ENCODE measurements at regions not wholly inside any gene's neighbourhood (a gene's known extent, or its start where the extent isn't known, plus 50 kb on each side); places are given as distances from the start of the nearest gene placed in this dataset.
"Not testable (repeated sequence)": the region's sequence is repeated elsewhere in the genome, so short reads cannot be mapped to it uniquely, and the experiment has no call there.

DNA sequence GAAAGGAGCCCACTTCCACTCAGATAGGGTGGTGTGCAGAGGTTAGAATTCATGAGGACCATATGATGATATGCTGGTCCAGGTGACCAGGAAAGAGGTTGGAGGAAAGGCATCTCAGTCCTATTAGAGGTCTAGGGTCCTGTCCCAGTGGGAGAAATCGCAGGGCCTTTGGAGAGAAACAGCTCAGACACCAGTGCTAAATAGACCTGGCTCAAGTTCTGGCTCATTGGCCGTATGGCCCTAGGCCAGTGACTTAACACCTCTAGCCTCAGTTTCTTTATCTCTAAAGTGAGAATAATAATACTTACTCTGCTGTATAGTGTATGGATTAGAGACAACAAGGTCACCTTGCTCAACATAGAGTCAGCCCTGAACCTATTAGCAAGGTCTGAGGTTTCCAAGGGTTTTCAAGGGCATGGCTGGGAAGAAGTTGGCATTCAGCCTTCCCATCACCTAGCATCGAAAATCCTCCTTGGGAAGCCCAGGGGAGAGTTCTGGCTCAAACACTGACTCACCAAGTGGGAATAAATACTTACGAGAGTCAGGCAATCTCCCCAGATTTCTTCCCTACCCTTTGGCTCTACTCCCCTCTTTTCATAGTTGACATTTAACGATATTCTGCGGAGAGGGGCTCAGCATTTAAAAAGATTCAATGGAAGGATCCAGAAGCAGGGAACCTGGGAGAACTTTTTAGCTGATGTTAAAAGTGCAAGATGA is 473.1 kb upstream of the PODXL start:
- no peak for DNase-seq

DNA sequence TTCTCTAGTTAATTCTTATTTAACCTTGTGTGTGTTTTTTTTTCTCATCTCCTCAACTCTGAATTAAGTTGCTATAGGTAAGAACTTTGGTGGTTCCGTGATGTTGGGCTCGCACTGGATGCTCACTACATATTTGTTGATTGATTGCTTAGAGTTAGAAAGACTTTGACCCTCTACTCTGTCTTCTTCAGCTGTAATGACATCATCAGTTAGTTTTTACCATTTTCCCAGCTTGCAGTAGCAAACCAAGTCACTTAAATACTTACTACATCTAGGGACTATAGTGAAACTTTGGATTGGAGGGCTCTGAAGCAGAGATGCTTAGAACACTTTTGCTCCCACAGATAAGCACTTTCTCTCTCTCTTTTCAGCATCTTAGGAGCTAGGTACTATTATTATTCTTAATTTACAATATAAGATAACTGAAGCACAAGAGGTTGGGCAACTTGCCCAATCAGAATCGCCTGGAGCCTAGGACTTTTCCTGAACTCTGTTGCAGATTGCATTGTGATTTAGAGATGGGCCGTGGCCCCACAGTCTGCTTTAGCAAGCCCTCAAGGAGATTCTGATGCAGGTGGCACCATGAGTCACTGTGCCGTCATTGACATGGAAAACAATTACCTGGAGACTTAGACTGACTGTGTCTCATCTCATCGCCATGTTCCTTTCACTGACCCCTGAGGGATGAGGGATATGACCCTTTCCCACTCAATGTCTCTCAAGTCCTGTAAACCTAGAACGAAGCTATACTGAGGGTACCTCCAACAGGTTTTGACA is 471.9 kb upstream of the PODXL start:
- DNase-seq, result no peak

DNA sequence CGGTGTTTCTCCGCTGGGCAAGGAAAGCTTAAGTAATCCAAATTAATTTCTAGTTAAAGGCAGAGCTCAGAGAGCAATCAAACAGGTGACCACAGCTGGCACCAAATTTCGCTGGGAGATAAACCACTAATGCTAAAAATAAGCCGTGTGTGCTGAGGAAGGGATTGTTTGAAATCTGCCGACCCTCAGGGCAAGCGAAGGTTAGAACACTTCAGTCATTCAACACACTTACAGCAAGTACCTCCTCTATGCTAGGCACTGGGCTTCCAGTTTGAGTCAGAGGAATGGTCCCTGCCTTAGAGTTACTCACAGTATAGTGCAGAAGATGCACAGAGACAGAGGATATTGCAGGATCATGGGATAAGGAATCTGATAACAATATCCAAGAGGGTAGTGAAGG is 467.9 kb upstream of the PODXL start:
- no peak for DNase-seq

DNA sequence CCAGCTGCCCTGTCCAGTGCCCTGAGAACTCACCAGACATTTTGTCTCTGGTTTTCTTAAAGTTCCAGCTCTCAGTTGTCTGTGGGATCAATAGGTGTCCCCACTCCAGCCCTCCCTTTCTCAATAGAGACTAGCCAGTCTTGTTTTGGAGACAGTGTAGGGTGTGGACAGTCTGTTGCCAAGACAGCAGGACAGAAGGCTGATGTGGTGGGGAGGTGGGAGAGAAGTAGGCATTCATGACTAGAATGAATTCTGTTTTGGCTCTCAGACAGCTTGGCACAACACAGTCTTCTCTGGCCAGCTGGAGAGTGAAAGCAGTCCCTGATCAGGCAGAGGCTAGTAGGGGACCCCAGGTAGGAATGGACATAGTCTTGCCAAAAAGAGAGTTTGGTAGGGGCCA is 467.0 kb upstream of the PODXL start:
- no peak for DNase-seq

DNA sequence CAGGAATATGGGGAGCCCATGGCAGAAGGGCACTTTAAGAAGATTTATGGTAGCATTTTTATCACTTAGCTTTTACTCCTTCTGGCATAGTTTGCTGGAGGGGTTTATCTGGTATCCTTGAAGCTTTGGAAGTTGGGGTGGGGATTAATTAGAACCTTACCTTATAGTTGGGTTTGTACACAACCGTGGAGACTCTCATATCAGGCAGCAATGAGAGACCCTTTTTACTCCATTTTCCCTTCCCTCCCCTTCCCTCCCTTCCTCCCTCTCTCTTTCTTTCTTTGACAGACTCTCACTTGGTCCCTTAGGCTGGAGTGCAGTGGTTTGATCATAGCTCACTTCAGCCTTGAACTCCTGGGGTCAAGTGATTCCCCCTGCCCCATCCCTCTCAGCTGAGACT is 465.8 kb upstream of the PODXL start:
- no peak for DNase-seq

DNA sequence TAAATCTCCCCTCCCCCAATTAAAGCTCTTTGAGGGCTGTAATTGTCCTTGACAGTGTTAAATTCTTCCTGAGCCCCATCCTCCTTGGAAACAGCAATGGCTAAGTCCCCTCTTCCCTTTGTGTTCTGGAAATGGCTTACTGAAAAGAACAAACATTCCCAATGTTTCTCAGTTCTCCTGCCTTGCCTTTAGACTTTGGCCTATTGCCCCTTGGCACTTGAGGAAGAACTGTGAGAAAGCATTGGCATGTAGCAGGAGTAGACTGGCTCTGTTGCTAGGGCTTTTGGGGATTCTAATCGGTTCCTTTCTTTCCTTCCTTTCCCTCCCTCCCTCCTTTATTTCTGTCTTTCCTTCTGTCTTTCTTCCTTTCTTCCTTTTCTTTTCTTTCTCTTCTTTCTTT is 463.3 kb upstream of the PODXL start:
- no peak for DNase-seq

DNA sequence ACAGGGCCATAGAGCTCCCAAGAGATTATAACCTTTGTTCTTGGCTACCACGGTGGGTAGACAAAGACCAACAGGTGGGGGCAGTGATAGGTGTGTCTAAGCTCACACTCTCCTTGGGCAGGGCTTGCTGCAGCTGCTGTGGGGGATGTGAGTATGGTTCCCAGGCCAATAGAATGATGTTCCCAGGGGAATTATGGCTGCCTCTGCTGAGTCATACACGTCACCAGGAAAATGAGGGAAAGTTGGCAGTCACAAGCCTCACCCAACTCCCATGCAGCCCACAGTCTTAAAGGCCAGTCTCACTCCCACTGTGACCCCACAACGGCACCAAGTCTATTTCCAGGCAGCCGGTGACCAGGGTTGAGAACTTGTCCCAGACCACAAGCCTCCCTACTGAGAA is 453.4 kb upstream of the PODXL start:
- DNase-seq, result no peak

DNA sequence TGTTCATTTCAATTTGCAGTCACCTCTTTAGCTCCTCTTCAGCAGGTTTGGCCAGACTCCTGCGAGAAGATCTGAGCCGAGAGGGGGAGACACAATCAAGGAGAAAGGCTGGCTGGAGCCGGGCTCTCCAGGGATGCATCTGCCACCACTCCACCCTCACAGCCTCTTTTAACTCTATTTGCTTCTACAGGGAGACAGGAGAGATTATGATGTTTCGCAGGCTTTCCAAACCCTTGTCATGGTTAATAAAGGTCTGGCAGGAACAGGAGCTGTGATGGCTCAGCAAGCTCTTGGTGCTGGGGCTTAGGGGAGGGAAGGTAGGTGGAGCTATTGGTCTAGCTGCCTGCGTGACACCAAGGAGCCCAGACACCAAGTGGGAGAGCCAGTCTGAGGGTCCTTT is 448.1 kb upstream of the PODXL start:
- no peak for DNase-seq

DNA sequence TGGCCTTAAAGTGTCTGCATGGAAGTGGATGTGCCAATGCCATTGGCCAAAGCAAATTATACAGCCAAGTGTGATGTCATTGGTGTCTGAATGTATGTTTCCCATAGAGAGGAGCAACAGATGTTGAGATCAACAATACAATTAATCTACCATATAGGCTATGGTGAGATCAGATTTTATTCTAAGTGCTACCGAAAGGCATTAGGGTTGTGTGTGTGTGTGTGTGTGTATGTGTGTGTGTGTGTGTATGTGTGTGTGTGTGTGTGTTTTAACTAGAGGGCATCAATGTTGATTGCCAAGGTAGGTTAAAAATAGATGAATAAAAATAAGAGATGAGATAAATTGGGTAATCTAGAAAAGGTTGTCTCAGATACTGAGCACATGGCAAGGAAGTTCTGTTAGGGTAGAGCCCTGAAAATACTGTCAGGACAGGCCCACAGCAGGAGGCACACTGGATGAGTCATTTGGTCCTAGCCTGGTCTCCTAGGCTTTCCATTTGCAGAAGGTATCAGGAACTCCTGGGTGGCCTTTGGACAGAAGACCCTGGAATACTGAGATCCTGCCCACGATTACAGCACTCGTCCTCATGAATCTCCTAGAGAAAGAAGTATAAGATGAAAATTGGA is 446.0 kb upstream of the PODXL start:
- DNase-seq, result no peak

DNA sequence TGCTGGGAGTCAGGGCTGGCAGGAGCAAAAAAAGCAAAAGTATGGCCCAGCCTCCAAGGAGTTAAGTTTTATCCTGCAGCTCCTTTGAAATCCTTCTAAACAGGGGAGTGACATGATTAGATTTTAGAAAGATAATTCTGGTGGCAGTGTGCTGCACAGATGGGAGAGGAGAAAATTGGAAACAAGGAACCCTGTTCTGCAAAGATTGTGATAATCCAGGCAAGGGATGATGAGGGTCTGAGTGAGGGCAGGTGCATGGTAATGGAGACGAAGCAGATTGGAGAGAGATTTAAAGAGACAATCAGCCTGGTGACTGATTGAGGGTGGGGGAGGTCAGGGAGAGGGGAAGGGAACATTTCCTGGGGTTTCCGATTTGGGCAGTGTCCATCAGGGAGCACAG is 444.7 kb upstream of the PODXL start:
- DNase-seq, result no peak

DNA sequence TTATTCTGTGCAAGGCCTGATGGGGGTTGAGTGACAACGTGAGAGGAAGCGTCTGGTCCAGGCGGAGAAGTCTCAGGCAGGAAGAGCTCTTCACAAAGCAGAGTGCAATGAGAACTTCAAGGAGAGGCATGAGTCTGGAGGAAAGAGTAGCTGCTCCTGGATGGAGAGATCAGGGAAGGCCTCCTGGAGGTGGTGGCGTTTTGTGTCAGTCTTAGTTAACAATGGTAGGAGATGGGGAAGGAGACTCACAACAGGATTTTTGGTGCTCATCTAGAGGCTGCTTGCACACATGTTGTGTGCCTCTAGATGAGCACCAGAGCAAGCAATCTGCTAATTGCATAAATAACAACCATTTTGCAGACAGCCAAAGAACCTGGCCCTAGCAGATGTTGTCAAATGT is 442.8 kb upstream of the PODXL start:
- no peak for DNase-seq

DNA sequence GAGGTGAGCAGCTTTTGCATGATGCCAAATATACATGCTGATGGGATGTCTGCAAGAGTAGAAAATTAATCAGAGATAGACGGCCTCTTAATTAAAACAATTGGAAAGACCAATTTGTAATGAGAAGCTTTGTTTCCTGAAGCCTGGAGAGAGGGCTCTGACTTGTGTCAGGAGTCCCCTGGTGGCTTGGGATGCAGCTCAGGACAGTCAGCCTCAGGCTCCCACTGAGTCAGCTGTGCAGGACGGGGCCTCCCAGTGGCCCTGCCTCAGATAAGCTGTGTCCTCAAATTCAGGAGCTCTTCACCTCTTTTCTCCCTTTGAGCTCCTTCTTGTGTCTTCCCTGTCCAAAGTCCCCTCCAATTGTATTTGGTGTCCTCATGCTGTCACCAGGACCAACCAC is 438.9 kb upstream of the PODXL start:
- DNase-seq, result no peak

DNA sequence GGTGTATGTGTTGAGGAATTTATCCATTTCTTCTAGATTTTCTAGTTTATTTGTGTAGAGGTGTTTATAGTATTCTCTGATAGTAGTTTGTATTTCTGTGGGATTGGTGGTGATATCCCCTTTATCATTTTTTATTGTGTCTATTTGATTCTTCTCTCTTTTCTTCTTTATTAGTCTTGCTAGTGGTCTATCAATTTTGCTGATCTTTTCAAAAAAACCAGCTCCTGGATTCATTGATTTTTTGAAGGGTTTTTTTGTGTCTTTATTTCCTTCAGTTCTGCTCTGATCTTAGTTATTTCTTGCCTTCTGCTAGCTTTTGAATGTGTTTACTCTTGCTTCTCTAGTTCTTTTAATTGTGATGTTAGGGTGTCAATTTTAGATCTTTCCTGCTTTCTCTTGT is 424.6 kb upstream of the PODXL start:
- DNase-seq, result not testable (repeated sequence)

DNA sequence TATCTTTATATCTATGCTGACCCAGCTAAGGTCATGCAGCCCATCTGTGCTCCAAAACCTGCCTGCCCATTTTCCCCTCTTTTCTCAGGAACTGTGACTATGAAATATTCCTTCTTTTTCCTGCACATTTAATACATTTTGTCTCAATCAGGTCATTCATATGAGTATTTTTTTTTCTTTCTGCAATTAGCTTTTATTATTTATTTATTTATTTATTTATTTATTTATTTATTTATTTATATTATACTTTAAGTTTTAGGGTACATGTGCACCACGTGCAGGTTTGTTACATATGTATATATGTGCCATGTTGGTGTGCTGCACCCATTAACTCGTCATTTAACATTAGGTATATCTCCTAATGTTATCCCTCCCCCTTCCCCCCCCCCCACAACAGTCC is 421.7 kb upstream of the PODXL start:
- not testable (repeated sequence) for DNase-seq

DNA sequence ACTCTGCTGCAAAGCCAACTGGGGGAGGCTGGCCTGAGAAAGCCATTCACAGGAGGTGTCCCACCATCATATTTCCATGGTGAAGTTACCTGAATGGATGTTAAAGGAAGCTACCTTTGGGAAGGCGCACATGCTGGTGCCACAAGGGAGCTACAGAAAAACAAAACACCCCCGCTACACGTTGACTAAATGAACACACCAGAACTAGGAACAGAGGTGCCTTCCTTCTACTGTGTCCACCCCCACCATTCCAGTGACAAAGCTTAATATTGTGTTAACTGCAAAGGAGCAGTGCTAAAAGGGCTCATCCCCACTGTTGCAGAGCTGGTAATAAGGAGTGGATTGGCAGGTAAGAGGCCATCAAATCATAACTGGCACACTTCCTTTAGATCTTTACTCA is 420.0 kb upstream of the PODXL start:
- DNase-seq, result no peak

DNA sequence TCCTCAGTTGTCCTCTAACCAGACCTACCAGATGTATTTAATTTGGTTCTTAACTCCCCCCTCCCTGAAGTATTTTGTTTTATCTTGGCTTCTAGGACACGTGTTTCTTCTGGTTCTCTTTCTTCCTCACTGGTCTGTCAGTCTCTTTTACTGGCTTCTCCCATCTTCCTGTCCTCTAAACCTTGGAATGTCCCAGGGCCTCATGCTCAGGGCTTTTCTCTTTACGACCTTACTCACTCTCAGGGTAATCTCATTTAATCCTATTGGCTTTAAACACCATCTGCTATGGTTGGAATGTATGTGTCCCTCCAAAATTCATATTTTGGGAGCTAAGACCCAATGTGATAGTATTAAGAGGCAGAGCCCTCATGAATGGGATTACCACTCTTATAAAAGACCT is 418.2 kb upstream of the PODXL start:
- DNase-seq, result no peak

DNA sequence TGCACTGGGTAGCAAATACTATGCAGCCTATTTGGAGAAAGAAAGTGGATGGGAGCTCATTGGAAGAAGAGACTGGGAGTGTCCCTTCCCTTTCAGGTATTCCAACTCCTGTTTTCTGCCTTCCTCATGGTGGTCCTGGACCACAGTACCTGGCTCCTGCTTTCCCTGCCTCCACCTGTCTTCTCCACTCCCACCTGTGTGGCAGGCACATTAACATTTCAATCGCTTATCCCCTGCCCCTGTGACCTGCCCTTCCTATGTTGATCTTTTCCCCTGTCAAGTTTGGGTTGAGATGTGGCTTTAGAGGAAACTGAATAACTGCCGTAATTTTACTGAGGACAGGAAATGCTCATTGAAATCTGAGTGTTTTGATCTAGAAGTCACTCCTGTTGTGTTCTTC is 415.8 kb upstream of the PODXL start:
- no peak for DNase-seq

DNA sequence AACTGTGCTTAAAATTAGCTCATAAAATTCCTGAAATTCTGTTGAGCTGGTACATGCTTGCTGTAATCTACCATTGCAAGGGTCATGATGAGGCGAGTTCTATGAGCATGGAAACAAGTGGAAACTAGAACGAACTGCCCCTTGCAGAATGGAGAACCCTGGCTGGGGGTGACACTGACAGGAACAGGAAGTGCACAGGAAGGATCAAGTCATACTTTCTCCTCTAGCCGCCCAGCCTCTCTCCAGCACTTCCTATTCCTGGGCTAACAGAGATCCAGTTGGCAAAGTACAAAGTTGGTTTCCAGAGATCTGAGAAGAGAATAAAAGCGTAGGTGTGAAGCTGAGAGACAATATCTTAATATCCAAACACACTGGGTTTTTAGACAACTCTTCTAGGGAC is 414.2 kb upstream of the PODXL start:
- no peak for DNase-seq

DNA sequence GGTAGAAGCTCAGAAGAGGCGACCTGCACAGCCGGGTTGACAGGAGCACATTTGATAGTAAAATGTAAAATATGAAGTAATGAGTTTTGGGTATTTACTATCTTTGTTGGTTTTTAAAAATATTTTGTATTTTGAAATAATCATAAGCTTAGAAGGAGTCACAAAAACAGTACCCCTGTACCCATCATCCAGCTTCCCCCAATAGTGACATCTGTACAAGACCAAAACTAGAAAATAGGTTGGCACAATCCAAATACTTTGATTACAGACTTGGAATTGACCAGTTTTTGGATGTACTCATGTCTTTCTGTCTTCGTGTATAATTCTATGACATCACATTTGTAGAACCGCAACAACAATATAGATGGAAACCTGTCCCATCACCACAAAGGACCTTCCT is 413.1 kb upstream of the PODXL start:
- DNase-seq, result no peak

DNA sequence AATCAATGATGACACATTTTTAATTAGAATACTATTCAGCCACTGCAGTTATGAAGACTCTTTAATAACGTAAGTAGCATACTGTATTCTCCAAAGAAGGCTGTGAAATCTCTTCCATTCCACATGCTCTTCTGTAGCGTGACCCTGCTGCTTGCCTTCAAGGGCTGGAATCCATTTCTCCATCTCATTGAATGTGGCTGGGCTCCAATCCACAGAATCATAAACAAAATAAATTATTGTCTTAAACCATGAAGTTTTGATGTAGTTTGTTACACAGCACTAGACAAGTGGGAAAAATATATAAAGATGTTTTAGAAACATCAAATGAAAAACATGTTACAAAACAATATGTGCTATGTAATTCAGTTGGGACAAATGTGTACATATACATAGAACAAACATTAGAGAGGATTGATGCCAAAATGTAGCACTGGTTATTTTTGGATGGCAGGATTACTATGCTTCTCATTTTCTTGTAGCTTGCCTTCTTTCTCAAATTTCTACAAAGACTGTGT is 410.8 kb upstream of the PODXL start:
- no peak for DNase-seq

DNA sequence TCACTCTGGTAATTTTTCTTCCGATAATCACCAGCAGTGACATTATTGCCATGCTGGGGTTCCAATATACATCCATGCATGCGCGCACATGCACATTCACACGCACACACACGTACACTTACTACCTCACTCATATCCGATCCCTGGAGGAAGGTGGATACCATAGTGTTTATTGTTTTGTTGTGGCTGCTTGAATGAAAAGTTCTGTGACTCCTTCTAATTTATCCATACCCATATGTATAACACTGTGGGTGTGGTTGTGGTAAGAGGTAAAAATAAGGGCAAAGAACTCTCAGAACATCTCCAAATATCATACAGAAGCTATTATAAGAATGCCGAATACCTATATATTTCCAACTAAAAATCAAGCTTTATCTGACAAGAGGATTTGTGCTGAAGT is 407.8 kb upstream of the PODXL start:
- no peak for DNase-seq

DNA sequence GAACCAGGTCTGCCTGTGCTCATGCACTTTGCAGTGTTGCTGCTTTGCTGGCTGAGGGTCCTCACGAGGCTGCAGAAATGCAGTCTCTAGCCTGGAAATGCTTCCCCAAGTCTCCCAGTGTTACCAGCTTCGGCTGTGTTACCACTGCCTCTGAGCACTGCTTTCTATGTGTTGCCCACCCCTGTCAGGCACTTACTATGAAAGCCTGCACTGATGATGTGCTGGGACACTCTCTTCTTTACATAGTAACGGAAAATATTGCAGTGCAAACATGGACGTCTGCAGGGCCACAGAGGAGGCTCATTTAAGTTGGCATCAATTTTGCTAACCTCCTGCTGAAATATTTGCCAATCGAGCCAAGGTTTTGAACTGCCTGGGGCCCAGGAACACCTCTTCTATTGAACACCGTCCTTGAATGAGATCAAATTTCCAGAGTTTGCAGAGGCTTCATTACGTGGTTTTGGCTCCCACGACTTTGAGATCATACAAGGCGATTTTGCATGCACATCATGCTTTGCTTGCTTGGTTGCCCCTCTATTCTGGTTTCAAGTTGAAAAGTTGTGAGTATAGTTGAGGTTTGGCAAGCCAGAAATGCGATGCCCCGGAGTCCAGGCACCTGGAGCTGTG is 404.7 kb upstream of the PODXL start:
- no peak for DNase-seq

DNA sequence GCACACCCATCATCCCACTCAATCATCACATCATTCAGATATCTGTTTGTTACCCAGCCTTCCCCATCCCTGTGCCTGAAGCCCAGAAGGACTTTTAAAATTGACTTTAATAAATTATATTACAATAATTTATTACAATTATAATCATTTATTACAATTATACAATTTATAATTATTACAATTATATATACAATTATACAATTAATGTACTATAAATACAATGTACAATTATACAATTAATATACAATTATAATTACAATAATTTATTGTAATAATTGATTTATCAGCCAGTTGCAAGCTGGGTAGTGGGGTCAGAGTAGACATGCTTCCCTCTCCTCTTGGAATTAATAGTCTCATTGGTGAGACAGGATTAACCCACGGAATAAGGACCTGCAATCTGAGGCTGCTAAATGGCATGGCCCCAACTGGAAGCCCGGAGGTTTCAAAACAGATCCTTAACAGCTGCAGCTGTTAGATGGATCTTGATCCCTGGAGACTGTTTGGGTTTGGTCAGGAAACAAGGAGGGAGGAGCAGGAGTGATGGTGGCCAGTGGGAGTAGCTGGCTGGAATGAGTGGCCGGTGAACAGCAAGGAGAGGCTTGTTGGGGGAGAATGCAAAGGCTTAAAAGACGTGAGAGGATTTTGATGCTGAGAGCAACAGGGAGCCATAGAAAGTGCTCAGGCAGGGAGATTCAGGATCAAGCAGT is 402.8 kb upstream of the PODXL start:
- DNase-seq, result no peak

Data from CD4-positive, alpha-beta T cell treated with Interferon gamma for 1 hour (primary cell).